OCI-LY7 (cell line): ENCODE measurements at regions not wholly inside any gene's neighbourhood (a gene's known extent, or its start where the extent isn't known, plus 50 kb on each side); places are given as distances from the start of the nearest gene placed in this dataset.

Source experiments
- BruUV-seq: library from RNA; stranded (reverse); fragments of 400-500 nt; replicated peaks from 2 replicates; lab custom pipeline; 2021; lab: Mats Ljungman, UMichigan
- CTCF ChIA-PET: fragments of 300-600 bp; sonication (Branson Sonifier 250); formaldehyde crosslinking; loops from one replicate; lab custom pipeline; 2022; ENCODE audit warnings: antibody characterized with exemption; ENCODE audit not compliant: unreplicated experiment; lab: Charles Lee
- POLR2A ChIA-PET: fragments of 300-600 bp; sonication (Branson Sonifier 250); formaldehyde crosslinking; loops from one replicate; lab custom pipeline; 2022; ENCODE audit warnings: antibody characterized with exemption; lab: Charles Lee
- DNase-seq: peaks from one replicate; pipeline ENCODE4 v3.0.0-alpha.2; 2015; ENCODE audit warnings: low spot score
- H2AFZ ChIP-seq: fragments of 200-600 bp; sonication (generic), shearing (Covaris generic); 2 replicates; pipeline ENCODE4 v1.6.1; 2014; ENCODE audit warnings: mild to moderate bottlenecking, antibody characterized with exemption, low read length, moderate library complexity
- H3K27ac ChIP-seq: fragments of 200-600 bp; sonication (generic); 2 replicates; pipeline ENCODE4 v1.5.1; 2014; ENCODE audit warnings: mixed run types, low read depth, mild to moderate bottlenecking, moderate library complexity, low read length, inconsistent platforms; ENCODE audit not compliant: poor library complexity, severe bottlenecking
- H3K36me3 ChIP-seq: fragments of 200-600 bp; sonication (generic); 2 replicates; pipeline ENCODE4 v1.6.1; 2014; ENCODE audit warnings: mild to moderate bottlenecking, antibody characterized with exemption, low read length, moderate library complexity, mixed read lengths; ENCODE audit not compliant: insufficient read depth
- H3K4me1 ChIP-seq: fragments of 200-600 bp; sonication (generic); 2 replicates; pipeline ENCODE4 v1.5.1; 2014; ENCODE audit warnings: mild to moderate bottlenecking, low read length; ENCODE audit not compliant: insufficient read depth, poor library complexity, severe bottlenecking
- H3K4me2 ChIP-seq: fragments of 200-600 bp; sonication (generic); 2 replicates; pipeline ENCODE4 v1.6.1; 2014; ENCODE audit warnings: mild to moderate bottlenecking, low read length
- H3K4me3 ChIP-seq: fragments of 200-600 bp; sonication (generic); 2 replicates; pipeline ENCODE4 v1.5.1; 2014; ENCODE audit warnings: mild to moderate bottlenecking, low read depth, low read length; ENCODE audit not compliant: poor library complexity, severe bottlenecking
- H3K79me2 ChIP-seq: fragments of 200-600 bp; sonication (generic); 2 replicates; pipeline ENCODE4 v1.6.1; 2016; ENCODE audit warnings: low read depth, mild to moderate bottlenecking, low read length, moderate library complexity, mixed read lengths; ENCODE audit not compliant: insufficient read depth
- H3K9me2 ChIP-seq: fragments of 200-600 bp; sonication (generic); 2 replicates; pipeline ENCODE4 v1.6.1; 2016; ENCODE audit warnings: mild to moderate bottlenecking, low read length, mixed read lengths; ENCODE audit not compliant: insufficient read depth
- H3K9me3 ChIP-seq: fragments of 200-600 bp; sonication (generic); 2 replicates; pipeline ENCODE4 v1.6.1; 2014; ENCODE audit warnings: mild to moderate bottlenecking, mixed run types, low read length, mixed read lengths
- H4K20me1 ChIP-seq: fragments of 200-600 bp; sonication (generic); 2 replicates; pipeline ENCODE4 v1.6.1; 2014; ENCODE audit warnings: mild to moderate bottlenecking, antibody characterized with exemption, low read length, moderate library complexity, mixed read lengths; ENCODE audit not compliant: insufficient read depth
- EZH2phosphoT487 ChIP-seq: fragments of 200-600 bp; sonication (generic); IDR thresholded peaks from 2 replicates; pipeline ENCODE4 v1.6.1; 2018; ENCODE audit warnings: low read depth, borderline replicate concordance, mild to moderate bottlenecking, mixed run types, antibody characterized with exemption, low read length, moderate library complexity, mixed read lengths
- intact Hi-C: fragments of 100-400 bp; cut with micrococcal nuclease; formaldehyde crosslinking; loops from one replicate; pipeline ENCODE4 v1.10.0; 2022; ENCODE audit not compliant: unreplicated experiment
- TF ChIP-seq, protein P1 (sequence below): fragments of 200-600 bp; sonication (generic); conservative IDR thresholded peaks from 2 replicates; pipeline ENCODE4 v1.5.1; 2014; ENCODE audit warnings: mild to moderate bottlenecking, antibody characterized with exemption, low read length, moderate library complexity, mixed read lengths

DNA sequence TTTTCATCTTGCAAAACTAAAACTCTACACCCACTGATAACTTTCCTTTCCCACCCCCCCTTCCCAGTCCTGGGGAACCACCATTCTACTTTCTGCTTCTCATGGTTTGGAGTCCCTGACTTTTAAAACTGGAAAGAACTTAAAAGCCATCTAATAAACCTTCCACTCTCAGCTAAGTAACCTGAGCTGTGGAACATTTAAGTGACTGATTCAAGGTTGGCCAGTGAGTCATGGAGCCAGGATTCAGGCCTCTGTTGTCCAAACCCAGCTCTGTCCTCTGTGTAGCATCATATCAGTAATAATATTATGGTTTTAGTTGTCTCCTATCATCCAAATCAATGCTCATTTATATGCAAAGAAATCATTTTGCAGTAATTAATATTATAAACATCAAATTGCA, 176.0 kb upstream of the NT5E start:
- POLR2A ChIA-PET = no interaction called here
- no peak overlapping the region for H3K4me2 ChIP-seq
- no peaks in the 10 kb centered on the region for H3K36me3 ChIP-seq
- no peaks in the 10 kb centered on the region for H4K20me1 ChIP-seq
- no peaks in the 10 kb centered on the region for H3K9me2 ChIP-seq
- DNase-seq = no peak
- intact Hi-C loops = no loop called here
- TF ChIP-seq, protein P1, sequence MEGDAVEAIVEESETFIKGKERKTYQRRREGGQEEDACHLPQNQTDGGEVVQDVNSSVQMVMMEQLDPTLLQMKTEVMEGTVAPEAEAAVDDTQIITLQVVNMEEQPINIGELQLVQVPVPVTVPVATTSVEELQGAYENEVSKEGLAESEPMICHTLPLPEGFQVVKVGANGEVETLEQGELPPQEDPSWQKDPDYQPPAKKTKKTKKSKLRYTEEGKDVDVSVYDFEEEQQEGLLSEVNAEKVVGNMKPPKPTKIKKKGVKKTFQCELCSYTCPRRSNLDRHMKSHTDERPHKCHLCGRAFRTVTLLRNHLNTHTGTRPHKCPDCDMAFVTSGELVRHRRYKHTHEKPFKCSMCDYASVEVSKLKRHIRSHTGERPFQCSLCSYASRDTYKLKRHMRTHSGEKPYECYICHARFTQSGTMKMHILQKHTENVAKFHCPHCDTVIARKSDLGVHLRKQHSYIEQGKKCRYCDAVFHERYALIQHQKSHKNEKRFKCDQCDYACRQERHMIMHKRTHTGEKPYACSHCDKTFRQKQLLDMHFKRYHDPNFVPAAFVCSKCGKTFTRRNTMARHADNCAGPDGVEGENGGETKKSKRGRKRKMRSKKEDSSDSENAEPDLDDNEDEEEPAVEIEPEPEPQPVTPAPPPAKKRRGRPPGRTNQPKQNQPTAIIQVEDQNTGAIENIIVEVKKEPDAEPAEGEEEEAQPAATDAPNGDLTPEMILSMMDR = no peak
- no peak for TF ChIP-seq EZH2phosphoT487
- H2AFZ ChIP-seq = no peak overlapping the region
- no peak overlapping the region for H3K4me3 ChIP-seq
- no peak overlapping the region for H3K27ac ChIP-seq
- no peaks in the 10 kb centered on the region for H3K79me2 ChIP-seq
- no peaks in the 10 kb centered on the region for H3K4me1 ChIP-seq
- BruUV-seq = no TSS peak
- CTCF ChIA-PET = no interaction called here
- H3K9me3 ChIP-seq = no peaks in the 10 kb centered on the region

DNA sequence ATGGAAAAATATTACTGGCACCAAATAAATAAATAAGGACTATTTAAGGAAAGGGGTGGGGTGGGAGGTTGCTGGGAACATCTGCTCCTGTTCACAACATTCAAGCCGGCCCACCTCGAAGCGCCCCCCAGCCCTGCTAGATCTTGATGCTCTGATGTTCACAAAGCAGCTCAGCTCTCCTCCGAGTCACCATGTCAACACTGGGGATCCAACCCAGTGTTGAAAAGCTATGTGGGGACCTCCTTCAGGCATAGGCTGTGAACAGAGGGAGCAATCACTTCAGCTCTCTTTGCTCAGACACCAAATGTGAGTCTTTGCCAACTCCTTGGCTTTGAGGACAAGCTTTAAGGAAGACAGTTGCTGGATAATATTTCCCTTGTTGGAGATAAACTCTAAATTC, 176.8 kb upstream of the NT5E start:
- CTCF ChIA-PET = no interaction called here
- POLR2A ChIA-PET = no interaction called here

DNA sequence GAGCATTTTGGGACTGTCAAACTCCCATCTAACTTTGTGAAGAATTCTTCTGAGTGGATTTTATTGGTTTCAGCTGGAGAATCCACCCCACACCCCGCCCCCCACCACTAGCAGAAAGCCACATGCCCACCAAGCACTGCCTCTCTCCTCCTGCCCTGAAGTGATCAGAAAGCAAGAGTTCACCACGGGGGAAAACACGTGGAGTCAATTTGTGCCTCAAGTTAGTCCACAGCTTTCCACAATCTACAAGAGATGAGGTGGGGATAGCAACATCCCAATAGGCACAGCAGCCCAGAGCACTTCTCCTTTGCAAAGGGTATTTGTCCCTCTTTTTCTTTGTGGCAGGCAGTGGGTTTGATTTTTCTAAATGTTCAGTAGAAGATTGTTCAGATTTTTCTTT, 177.3 kb upstream of the NT5E start:
- no peak for TF ChIP-seq EZH2phosphoT487
- TF ChIP-seq, protein P1 = no peak
- POLR2A ChIA-PET = interaction anchor here (0.7 kb wide), 1 partner anchor 973 kb away, joined by 3 read pairs; no protein-coding TSS in a partner anchor
- Histone ChIP-seq H3K9me2 (no peaks in the 10 kb centered on the region), H3K9me3 (no peaks in the 10 kb centered on the region), H3K36me3 (no peaks in the 10 kb centered on the region), H3K79me2 (no peaks in the 10 kb centered on the region), H3K4me2 (no peak overlapping the region), H4K20me1 (no peaks in the 10 kb centered on the region), H3K4me3 (no peak overlapping the region), H3K4me1 (no peaks in the 10 kb centered on the region), H2AFZ (no peak overlapping the region), H3K27ac (no peak overlapping the region)
- no TSS peak for BruUV-seq
- intact Hi-C loops = no loop called here
- DNase-seq = no peak
- CTCF ChIA-PET = no interaction called here

More for the DNA sequence above, 176.8 kb upstream of the NT5E start:
- TF ChIP-seq EZH2phosphoT487 = no peak
- TF ChIP-seq, protein P1 = no peak
- Histone ChIP-seq H3K9me2 (no peaks in the 10 kb centered on the region), H3K36me3 (no peaks in the 10 kb centered on the region), H3K9me3 (no peaks in the 10 kb centered on the region), H2AFZ (no peak overlapping the region), H3K4me2 (no peak overlapping the region), H3K4me3 (no peak overlapping the region), H3K79me2 (no peaks in the 10 kb centered on the region), H3K27ac (no peak overlapping the region), H4K20me1 (no peaks in the 10 kb centered on the region), H3K4me1 (no peaks in the 10 kb centered on the region)
- BruUV-seq = no TSS peak
- DNase-seq = no peak
- intact Hi-C loops = no loop called here
